Activated CD4-positive, alpha-beta memory T cell treated with anti-CD3 and anti-CD28 coated beads, Interleukin-2, amount 10 ng/mL, durations not matched to agents 7 days and 5 days (primary cell): ENCODE measurements at regions not wholly inside any gene's neighbourhood (a gene's known extent, or its start where the extent isn't known, plus 50 kb on each side); places are given as distances from the start of the nearest gene placed in this dataset.

Source experiments
- CTCF ChIA-PET: fragments of 350-600 bp; sonication (Branson Sonifier 250); formaldehyde crosslinking; loops from one replicate; lab custom pipeline; 2021; ENCODE audit warnings: antibody characterized with exemption, inconsistent platforms; lab: Charles Lee
- POLR2A ChIA-PET: fragments of 350-600 bp; sonication (Branson Sonifier 250); formaldehyde crosslinking; loops from one replicate; lab custom pipeline; 2021; ENCODE audit warnings: antibody characterized with exemption; lab: Charles Lee
- DNase-seq: peaks from one replicate; pipeline ENCODE4 v3.0.0-alpha.2; 2020
- H3K27ac Mint-ChIP-seq: one replicate; pipeline ENCODE4 v1.8.0; 2021; ENCODE audit warnings: mild to moderate bottlenecking, mixed read lengths
- H3K27me3 Mint-ChIP-seq: one replicate; pipeline ENCODE4 v1.8.0; 2021; ENCODE audit warnings: mixed read lengths
- H3K36me3 Mint-ChIP-seq: one replicate; pipeline ENCODE4 v1.8.0; 2021; ENCODE audit warnings: low read depth, mixed read lengths
- H3K4me1 Mint-ChIP-seq: one replicate; pipeline ENCODE4 v1.8.0; 2021; ENCODE audit warnings: mixed read lengths
- H3K4me3 Mint-ChIP-seq: one replicate; pipeline ENCODE4 v1.8.0; 2021; ENCODE audit warnings: mild to moderate bottlenecking, mixed read lengths
- H3K9me3 Mint-ChIP-seq: one replicate; pipeline ENCODE4 v1.8.0; 2021; ENCODE audit warnings: mixed read lengths

GRCh38 chr7:118689403-118689802, 464.9 kb downstream of the ANKRD7 start:
- ChIA-PET POLR2A (no interaction called here), CTCF (no interaction called here)
- H3K4me1 Mint-ChIP-seq = no peaks in the 10 kb centered on the region
- H3K27ac Mint-ChIP-seq = no peak overlapping the region
- no peak for DNase-seq
- H3K36me3 Mint-ChIP-seq = no peaks in the 10 kb centered on the region
- H3K4me3 Mint-ChIP-seq = no peak overlapping the region
- H3K9me3 Mint-ChIP-seq = peaks cover 3% of the 10 kb centered on the region
- no peaks in the 10 kb centered on the region for H3K27me3 Mint-ChIP-seq

- peaks cover 4% of the 10 kb centered on the region for H3K9me3 Mint-ChIP-seq
- no peaks in the 10 kb centered on the region for H3K27me3 Mint-ChIP-seq
- H3K36me3 Mint-ChIP-seq = no peaks in the 10 kb centered on the region
- no peaks in the 10 kb centered on the region for H3K4me1 Mint-ChIP-seq
- ChIA-PET CTCF (no interaction called here), POLR2A (no interaction called here)
- H3K4me3 Mint-ChIP-seq = no peak overlapping the region
- DNase-seq = no peak
- no peak overlapping the region for H3K27ac Mint-ChIP-seq
Observed at GRCh38 chr7:118696879-118697278, 472.4 kb downstream of the ANKRD7 start.

GRCh38 chr7:118699222-118699621, 474.7 kb downstream of the ANKRD7 start:
- POLR2A ChIA-PET = no interaction called here
- H3K27ac Mint-ChIP-seq = no peak overlapping the region

GRCh38 chr7:118708741-118709140, 484.2 kb downstream of the ANKRD7 start:
- no peaks in the 10 kb centered on the region for H3K36me3 Mint-ChIP-seq
- H3K27ac Mint-ChIP-seq = no peak overlapping the region
- H3K4me3 Mint-ChIP-seq = no peak overlapping the region
- ChIA-PET CTCF (no interaction called here), POLR2A (no interaction called here)
- H3K9me3 Mint-ChIP-seq = no peaks in the 10 kb centered on the region
- H3K4me1 Mint-ChIP-seq = no peaks in the 10 kb centered on the region
- no peaks in the 10 kb centered on the region for H3K27me3 Mint-ChIP-seq
- DNase-seq = no peak

More at GRCh38 chr7:118699222-118699621, 474.7 kb downstream of the ANKRD7 start:
- no peaks in the 10 kb centered on the region for H3K36me3 Mint-ChIP-seq
- no peak for DNase-seq
- H3K9me3 Mint-ChIP-seq = peaks cover 4% of the 10 kb centered on the region
- no peak overlapping the region for H3K4me3 Mint-ChIP-seq
- no peaks in the 10 kb centered on the region for H3K27me3 Mint-ChIP-seq
- H3K4me1 Mint-ChIP-seq = no peaks in the 10 kb centered on the region
- CTCF ChIA-PET = no interaction called here

- no peak overlapping the region for H3K27ac Mint-ChIP-seq
- H3K9me3 Mint-ChIP-seq = no peaks in the 10 kb centered on the region
- H3K36me3 Mint-ChIP-seq = no peaks in the 10 kb centered on the region
- no peaks in the 10 kb centered on the region for H3K27me3 Mint-ChIP-seq
- no peaks in the 10 kb centered on the region for H3K4me1 Mint-ChIP-seq
- DNase-seq = no peak
- POLR2A ChIA-PET = no interaction called here
- no peak overlapping the region for H3K4me3 Mint-ChIP-seq
- CTCF ChIA-PET = no interaction called here
Observed at GRCh38 chr7:118711688-118712087, 487.2 kb downstream of the ANKRD7 start.

- ChIA-PET CTCF (no interaction called here), POLR2A (no interaction called here)
- no peak for DNase-seq
- H3K9me3 Mint-ChIP-seq = no peaks in the 10 kb centered on the region
- H3K4me3 Mint-ChIP-seq = no peak overlapping the region
- H3K36me3 Mint-ChIP-seq = no peaks in the 10 kb centered on the region
- no peaks in the 10 kb centered on the region for H3K4me1 Mint-ChIP-seq
- no peaks in the 10 kb centered on the region for H3K27me3 Mint-ChIP-seq
- no peak overlapping the region for H3K27ac Mint-ChIP-seq
Observed at GRCh38 chr7:118713039-118713438, 488.5 kb downstream of the ANKRD7 start.

- Mint-ChIP-seq H3K4me1 (no peaks in the 10 kb centered on the region), H3K9me3 (peaks cover 5% of the 10 kb centered on the region), H3K27me3 (no peaks in the 10 kb centered on the region), H3K27ac (no peak overlapping the region), H3K36me3 (no peaks in the 10 kb centered on the region), H3K4me3 (no peak overlapping the region)
- ChIA-PET CTCF (no interaction called here), POLR2A (no interaction called here)
- no peak for DNase-seq
Observed at GRCh38 chr7:118720632-118721031, 496.1 kb downstream of the ANKRD7 start.

GRCh38 chr7:118731854-118732253, 507.4 kb downstream of the ANKRD7 start:
- no peak for DNase-seq
- H3K27me3 Mint-ChIP-seq = no peaks in the 10 kb centered on the region
- no peak overlapping the region for H3K27ac Mint-ChIP-seq
- H3K36me3 Mint-ChIP-seq = no peaks in the 10 kb centered on the region
- no peak overlapping the region for H3K4me3 Mint-ChIP-seq
- H3K4me1 Mint-ChIP-seq = no peaks in the 10 kb centered on the region
- CTCF ChIA-PET = no interaction called here
- POLR2A ChIA-PET = no interaction called here
- H3K9me3 Mint-ChIP-seq = peaks cover 7% of the 10 kb centered on the region

GRCh38 chr7:118734541-118734940, 510.0 kb downstream of the ANKRD7 start:
- POLR2A ChIA-PET = no interaction called here
- H3K4me3 Mint-ChIP-seq = no peak overlapping the region

GRCh38 chr7:118735441-118735840, 510.9 kb downstream of the ANKRD7 start:
- Mint-ChIP-seq H3K27me3 (no peaks in the 10 kb centered on the region), H3K36me3 (no peaks in the 10 kb centered on the region), H3K4me1 (no peaks in the 10 kb centered on the region), H3K27ac (no peak overlapping the region), H3K4me3 (no peak overlapping the region), H3K9me3 (peaks cover 4% of the 10 kb centered on the region)
- ChIA-PET CTCF (no interaction called here), POLR2A (no interaction called here)
- no peak for DNase-seq

More at GRCh38 chr7:118734541-118734940, 510.0 kb downstream of the ANKRD7 start:
- Mint-ChIP-seq H3K27ac (no peak overlapping the region), H3K4me1 (no peaks in the 10 kb centered on the region), H3K36me3 (no peaks in the 10 kb centered on the region), H3K9me3 (peaks cover 3% of the 10 kb centered on the region), H3K27me3 (no peaks in the 10 kb centered on the region)
- CTCF ChIA-PET = no interaction called here
- DNase-seq = no peak

GRCh38 chr7:118737935-118738334, 513.4 kb downstream of the ANKRD7 start:
- Mint-ChIP-seq H3K36me3 (no peaks in the 10 kb centered on the region), H3K4me3 (no peak overlapping the region), H3K27ac (no peak overlapping the region), H3K4me1 (no peaks in the 10 kb centered on the region), H3K9me3 (peaks cover 1% of the 10 kb centered on the region), H3K27me3 (no peaks in the 10 kb centered on the region)
- no peak for DNase-seq
- CTCF ChIA-PET = no interaction called here
- POLR2A ChIA-PET = no interaction called here

GRCh38 chr7:118745927-118746326, 521.4 kb downstream of the ANKRD7 start:
- DNase-seq = no peak
- Mint-ChIP-seq H3K27me3 (no peaks in the 10 kb centered on the region), H3K9me3 (no peaks in the 10 kb centered on the region), H3K4me1 (no peaks in the 10 kb centered on the region), H3K4me3 (no peak overlapping the region), H3K27ac (no peak overlapping the region), H3K36me3 (no peaks in the 10 kb centered on the region)
- ChIA-PET POLR2A (no interaction called here), CTCF (no interaction called here)

GRCh38 chr7:118747473-118747872, 523.0 kb downstream of the ANKRD7 start:
- Mint-ChIP-seq H3K4me3 (no peak overlapping the region), H3K27me3 (no peaks in the 10 kb centered on the region), H3K27ac (no peak overlapping the region), H3K9me3 (no peaks in the 10 kb centered on the region), H3K36me3 (no peaks in the 10 kb centered on the region), H3K4me1 (no peaks in the 10 kb centered on the region)
- DNase-seq = no peak
- ChIA-PET POLR2A (no interaction called here), CTCF (no interaction called here)

- DNase-seq = no peak
- Mint-ChIP-seq H3K27me3 (no peaks in the 10 kb centered on the region), H3K9me3 (no peaks in the 10 kb centered on the region), H3K27ac (no peak overlapping the region), H3K4me3 (no peak overlapping the region), H3K36me3 (no peaks in the 10 kb centered on the region), H3K4me1 (no peaks in the 10 kb centered on the region)
- POLR2A ChIA-PET = no interaction called here
- CTCF ChIA-PET = no interaction called here
Observed at GRCh38 chr7:118753479-118753878, 529.0 kb downstream of the ANKRD7 start.

GRCh38 chr7:118754608-118755007, 530.1 kb downstream of the ANKRD7 start:
- DNase-seq = no peak
- Mint-ChIP-seq H3K27ac (no peak overlapping the region), H3K36me3 (no peaks in the 10 kb centered on the region), H3K4me3 (no peak overlapping the region), H3K9me3 (no peaks in the 10 kb centered on the region), H3K4me1 (no peaks in the 10 kb centered on the region), H3K27me3 (no peaks in the 10 kb centered on the region)
- POLR2A ChIA-PET = no interaction called here
- CTCF ChIA-PET = no interaction called here
